ENCODE measurements at regions not wholly inside any gene's neighbourhood (a gene's known extent, or its start where the extent isn't known, plus 50 kb on each side); places are given as distances from the start of the nearest gene placed in this dataset.

GRCh38 chr1:189434461-189434860, 1043.2 kb downstream of the BRINP3 start:
- no peak overlapping the region for H3K4me3 ChIP-seq (ENCODE audit: low read depth, low read length)
- in situ Hi-C loops (cut with HindIII; ENCODE audit: low sequenced_read_pairs): no loop called here
- DNase-seq (ENCODE audit: low read depth, low spot score): peak; percentile 46
- TF ChIP-seq CTCF (IDR thresholded peaks at IDR 0.05; ENCODE audit: low read depth, low read length): no peak

GRCh38 chr1:189435398-189435797, 1042.3 kb downstream of the BRINP3 start:
- in situ Hi-C loops (cut with HindIII; ENCODE audit: low sequenced_read_pairs): no loop called here
- H3K4me3 ChIP-seq (ENCODE audit: low read depth, low read length): no peak overlapping the region
- no peak for TF ChIP-seq CTCF (IDR thresholded peaks at IDR 0.05; ENCODE audit: low read depth, low read length)
- no peak for DNase-seq (ENCODE audit: low read depth, low spot score)

- in situ Hi-C loops (cut with HindIII; ENCODE audit: low sequenced_read_pairs): no loop called here
- DNase-seq (ENCODE audit: low read depth, low spot score): no peak
- no peak for TF ChIP-seq CTCF (IDR thresholded peaks at IDR 0.05; ENCODE audit: low read depth, low read length)
- no peak overlapping the region for H3K4me3 ChIP-seq (ENCODE audit: low read depth, low read length)
These were observed 1038.9 kb downstream of the BRINP3 start for GRCh38 chr1:189438808-189439207.

- no peak overlapping the region for H3K4me3 ChIP-seq (ENCODE audit: low read depth, low read length)
- DNase-seq (ENCODE audit: low read depth, low spot score): no peak
- no peak for TF ChIP-seq CTCF (IDR thresholded peaks at IDR 0.05; ENCODE audit: low read depth, low read length)
- in situ Hi-C loops (cut with HindIII; ENCODE audit: low sequenced_read_pairs): no loop called here
These were observed 1014.5 kb downstream of the BRINP3 start for GRCh38 chr1:189463166-189463565.

- no peak for DNase-seq (ENCODE audit: low read depth, low spot score)
- no peak for TF ChIP-seq CTCF (IDR thresholded peaks at IDR 0.05; ENCODE audit: low read depth, low read length)
- in situ Hi-C loops (cut with HindIII; ENCODE audit: low sequenced_read_pairs): no loop called here
- H3K4me3 ChIP-seq (ENCODE audit: low read depth, low read length): no peak overlapping the region
These were observed 980.9 kb downstream of the BRINP3 start for GRCh38 chr1:189496768-189497167.

GRCh38 chr1:189499736-189500135, 977.9 kb downstream of the BRINP3 start:
- TF ChIP-seq CTCF (IDR thresholded peaks at IDR 0.05; ENCODE audit: low read depth, low read length): no peak
- no peak for DNase-seq (ENCODE audit: low read depth, low spot score)
- H3K4me3 ChIP-seq (ENCODE audit: low read depth, low read length): no peak overlapping the region
- in situ Hi-C loops (cut with HindIII; ENCODE audit: low sequenced_read_pairs): no loop called here

GRCh38 chr1:189500778-189501177, 976.9 kb downstream of the BRINP3 start:
- DNase-seq (ENCODE audit: low read depth, low spot score): peak; percentile 21
- in situ Hi-C loops (cut with HindIII; ENCODE audit: low sequenced_read_pairs): no loop called here
- no peak for TF ChIP-seq CTCF (IDR thresholded peaks at IDR 0.05; ENCODE audit: low read depth, low read length)
- no peak overlapping the region for H3K4me3 ChIP-seq (ENCODE audit: low read depth, low read length)

Measured in astrocyte of the spinal cord (primary cell).